HUES48 (cell line): ENCODE measurements at regions not wholly inside any gene's neighbourhood (a gene's known extent, or its start where the extent isn't known, plus 50 kb on each side); places are given as distances from the start of the nearest gene placed in this dataset.
"Not testable (repeated sequence)": the region's sequence is repeated elsewhere in the genome, so short reads cannot be mapped to it uniquely, and the experiment has no call there.

ENCODE experiments used
- H3K27ac ChIP-seq: one replicate; pipeline ENCODE4 v1.7.0; 2013; ENCODE audit warnings: low read depth, low read length, inconsistent platforms
- H3K27me3 ChIP-seq: 2 replicates; pipeline ENCODE4 v1.6.1; 2013; ENCODE audit warnings: mild to moderate bottlenecking, low read length; ENCODE audit not compliant: control insufficient read depth, insufficient read depth
- H3K36me3 ChIP-seq: 2 replicates; pipeline ENCODE4 v1.6.1; 2013; ENCODE audit warnings: low read length; ENCODE audit not compliant: control insufficient read depth, insufficient read depth
- H3K4me1 ChIP-seq: 2 replicates; pipeline ENCODE4 v1.6.1; 2013; ENCODE audit warnings: mild to moderate bottlenecking, low read length; ENCODE audit not compliant: control insufficient read depth, insufficient read depth
- H3K4me3 ChIP-seq: 2 replicates; pipeline ENCODE4 v1.5.1; 2013; ENCODE audit warnings: mild to moderate bottlenecking, low read depth, low read length
- H3K9ac ChIP-seq: 2 replicates; pipeline ENCODE4 v1.6.1; 2013; ENCODE audit warnings: mild to moderate bottlenecking, low read depth, low read length, moderate library complexity
- H3K9me3 ChIP-seq: 2 replicates; pipeline ENCODE4 v1.6.1; 2013; ENCODE audit warnings: low read length; ENCODE audit not compliant: control insufficient read depth, insufficient read depth

DNA sequence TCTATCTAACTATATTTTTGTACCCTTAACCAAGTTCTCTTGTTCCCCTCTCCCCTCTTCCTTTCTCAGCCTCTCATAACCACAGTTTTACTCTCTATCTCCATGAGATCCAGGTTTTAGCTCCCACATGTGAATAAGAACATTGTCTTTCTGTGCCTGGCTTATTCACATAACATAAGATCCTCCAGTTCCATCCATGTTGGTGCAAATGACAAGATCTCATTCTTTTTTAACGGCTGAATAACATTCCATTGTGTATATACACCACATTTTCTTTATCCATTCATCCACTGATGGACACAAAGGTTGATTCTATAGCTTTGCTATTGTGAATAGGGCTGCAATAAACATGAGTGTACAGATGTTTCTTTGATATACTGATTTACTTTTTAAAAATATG lies 83.9 kb upstream of the TMEM178A start:
- Histone ChIP-seq H3K27ac (no peak overlapping the region), H3K9me3 (peaks cover 10% of the 10 kb centered on the region; the same call in 1 of the 2 replicates), H3K36me3 (no peaks in the 10 kb centered on the region), H3K27me3 (no peaks in the 10 kb centered on the region), H3K4me1 (no peaks in the 10 kb centered on the region), H3K9ac (no peak overlapping the region), H3K4me3 (no peak overlapping the region)

GRCh38 chr2:39583213-39583612 lies 82.5 kb upstream of the TMEM178A start:
- no peak overlapping the region for H3K9ac ChIP-seq
- no peaks in the 10 kb centered on the region for H3K27me3 ChIP-seq
- H3K27ac ChIP-seq: no peak overlapping the region
- peaks cover 17% of the 10 kb centered on the region; the same call in 1 of the 2 replicates for H3K9me3 ChIP-seq
- H3K36me3 ChIP-seq: no peaks in the 10 kb centered on the region
- no peaks in the 10 kb centered on the region for H3K4me1 ChIP-seq
- no peak overlapping the region for H3K4me3 ChIP-seq

- Histone ChIP-seq H3K9me3 (peaks cover 17% of the 10 kb centered on the region; the same call in 1 of the 2 replicates), H3K27ac (no peak overlapping the region), H3K9ac (no peak overlapping the region), H3K4me1 (no peaks in the 10 kb centered on the region), H3K36me3 (no peaks in the 10 kb centered on the region), H3K27me3 (no peaks in the 10 kb centered on the region), H3K4me3 (no peak overlapping the region)
Observed at GRCh38 chr2:39583781-39584180, 81.9 kb upstream of the TMEM178A start.

GRCh38 chr2:39584283-39584965 lies 81.3 kb upstream of the TMEM178A start:
- Histone ChIP-seq H3K27ac (no peak overlapping the region), H3K4me3 (no peak overlapping the region), H3K36me3 (no peaks in the 10 kb centered on the region), H3K9ac (no peak overlapping the region), H3K4me1 (no peaks in the 10 kb centered on the region), H3K9me3 (peaks cover 17% of the 10 kb centered on the region; the same call in 1 of the 2 replicates), H3K27me3 (no peaks in the 10 kb centered on the region)

DNA sequence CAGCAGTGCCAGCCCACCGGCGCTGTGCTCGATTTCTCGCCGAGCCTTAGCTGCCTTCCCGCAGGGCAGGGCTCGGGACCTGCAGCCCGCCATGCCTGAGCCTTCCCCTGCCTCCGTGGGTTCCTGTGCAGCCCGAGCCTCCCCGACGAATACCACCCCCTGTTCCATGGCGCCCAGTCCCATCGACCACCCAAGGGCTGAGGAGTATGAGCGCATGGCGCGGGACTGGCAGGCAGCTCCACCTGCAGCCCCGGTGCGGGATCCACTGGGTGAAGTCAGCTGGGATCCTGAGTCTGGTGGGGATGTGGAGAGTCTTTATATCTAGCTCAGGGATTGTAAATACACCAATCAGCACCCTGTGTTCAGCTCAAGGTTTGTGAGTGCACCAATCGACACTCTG lies 80.2 kb upstream of the TMEM178A start:
- not testable (repeated sequence) for H3K27me3 ChIP-seq, H3K4me1 ChIP-seq, H3K9ac ChIP-seq, H3K36me3 ChIP-seq, H3K4me3 ChIP-seq, H3K27ac ChIP-seq
- peaks cover 14% of the 10 kb centered on the region; the same call in 1 of the 2 replicates for H3K9me3 ChIP-seq

GRCh38 chr2:39587168-39587567 lies 78.5 kb upstream of the TMEM178A start:
- Histone ChIP-seq H3K4me3 (no peak overlapping the region), H3K9ac (no peak overlapping the region), H3K4me1 (no peaks in the 10 kb centered on the region), H3K27ac (no peak overlapping the region), H3K36me3 (no peaks in the 10 kb centered on the region), H3K9me3 (peaks cover 7% of the 10 kb centered on the region; the same call in 1 of the 2 replicates), H3K27me3 (no peaks in the 10 kb centered on the region)

- peaks cover 7% of the 10 kb centered on the region; the same call in 1 of the 2 replicates for H3K9me3 ChIP-seq
Observed at GRCh38 chr2:39587641-39588040, 78.1 kb upstream of the TMEM178A start.

GRCh38 chr2:39593439-39594393 lies 72.0 kb upstream of the TMEM178A start:
- no peak overlapping the region for H3K27ac ChIP-seq
- no peak overlapping the region for H3K9ac ChIP-seq
- no peak overlapping the region for H3K4me3 ChIP-seq
- no peaks in the 10 kb centered on the region for H3K27me3 ChIP-seq
- H3K4me1 ChIP-seq: no peaks in the 10 kb centered on the region; the same call in 1 of the 2 replicates
- no peaks in the 10 kb centered on the region for H3K9me3 ChIP-seq
- no peaks in the 10 kb centered on the region for H3K36me3 ChIP-seq

More at GRCh38 chr2:39587641-39588040, 78.1 kb upstream of the TMEM178A start:
- Histone ChIP-seq H3K36me3 (no peaks in the 10 kb centered on the region), H3K4me1 (no peaks in the 10 kb centered on the region), H3K9ac (no peak overlapping the region), H3K27me3 (no peaks in the 10 kb centered on the region), H3K4me3 (no peak overlapping the region), H3K27ac (no peak overlapping the region)

DNA sequence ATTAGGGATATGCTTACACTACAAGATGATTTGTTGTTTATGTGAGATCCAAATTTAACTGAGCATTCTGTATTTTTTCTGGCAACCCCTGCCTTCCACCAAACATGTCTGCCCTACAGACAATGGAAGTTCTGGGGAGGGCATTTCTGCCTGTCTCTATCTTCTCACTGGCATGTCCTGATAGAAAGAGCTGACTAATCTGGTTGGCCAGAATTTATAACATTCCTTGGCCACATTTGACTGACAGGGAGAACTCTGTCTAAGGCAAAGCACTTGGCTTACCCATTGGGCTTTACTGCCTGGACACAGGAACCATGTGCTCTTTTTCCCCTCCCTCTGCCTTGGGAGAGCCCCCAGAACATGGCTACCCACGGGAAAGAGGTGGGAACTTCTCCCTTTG lies 70.6 kb upstream of the TMEM178A start:
- H3K27ac ChIP-seq: no peak overlapping the region
- no peaks in the 10 kb centered on the region for H3K36me3 ChIP-seq
- no peaks in the 10 kb centered on the region; the same call in 1 of the 2 replicates for H3K4me1 ChIP-seq
- H3K9ac ChIP-seq: no peak overlapping the region
- no peak overlapping the region for H3K4me3 ChIP-seq
- H3K9me3 ChIP-seq: no peaks in the 10 kb centered on the region
- H3K27me3 ChIP-seq: no peaks in the 10 kb centered on the region

GRCh38 chr2:39597314-39597713 lies 68.4 kb upstream of the TMEM178A start:
- H3K4me1 ChIP-seq: no peaks in the 10 kb centered on the region; the same call in 1 of the 2 replicates
- no peak overlapping the region for H3K4me3 ChIP-seq
- no peaks in the 10 kb centered on the region for H3K9me3 ChIP-seq
- no peaks in the 10 kb centered on the region for H3K36me3 ChIP-seq
- H3K27me3 ChIP-seq: no peaks in the 10 kb centered on the region
- no peak overlapping the region for H3K9ac ChIP-seq
- no peak overlapping the region for H3K27ac ChIP-seq

DNA sequence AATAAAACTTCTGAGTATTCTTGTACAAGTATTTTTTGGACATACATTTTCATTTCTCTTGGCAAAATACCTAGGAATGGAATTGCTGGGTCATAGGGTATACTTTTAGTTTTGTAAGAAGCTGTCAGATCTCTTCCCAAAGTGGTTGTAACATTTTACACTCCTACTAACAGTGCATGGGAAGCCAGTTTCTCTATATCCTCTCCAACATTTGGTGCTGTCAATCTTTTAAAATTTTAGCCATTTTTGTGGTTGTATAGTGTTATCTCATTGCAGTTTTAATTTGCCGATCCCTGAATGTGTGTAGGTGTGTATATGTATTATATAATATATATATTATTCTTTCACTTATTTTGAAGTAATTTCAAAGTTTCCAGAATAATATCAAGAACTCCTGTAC lies 63.1 kb upstream of the TMEM178A start:
- H3K4me3 ChIP-seq: no peak overlapping the region
- H3K9ac ChIP-seq: no peak overlapping the region
- H3K36me3 ChIP-seq: no peaks in the 10 kb centered on the region
- no peak overlapping the region for H3K27ac ChIP-seq
- no peaks in the 10 kb centered on the region for H3K9me3 ChIP-seq
- no peaks in the 10 kb centered on the region for H3K27me3 ChIP-seq
- H3K4me1 ChIP-seq: no peaks in the 10 kb centered on the region; the same call in 1 of the 2 replicates
